NCI-H1436 (cell line): ENCODE measurements at regions not wholly inside any gene's neighbourhood (a gene's known extent, or its start where the extent isn't known, plus 50 kb on each side); places are given as distances from the start of the nearest gene placed in this dataset.

Experiments
- DNase-seq: peaks from one replicate; lab custom pipeline; 2025; lab: John Stamatoyannopoulos, UW

- no peak for DNase-seq
Measured at GRCh38 chr20:40319741-40320516, 369.1 kb downstream of the MAFB start.

GRCh38 chr20:40319056-40319455 is 370.0 kb downstream of the MAFB start:
- DNase-seq = no peak

- DNase-seq = no peak
Measured at GRCh38 chr20:40317156-40317790, 371.8 kb downstream of the MAFB start.

DNA sequence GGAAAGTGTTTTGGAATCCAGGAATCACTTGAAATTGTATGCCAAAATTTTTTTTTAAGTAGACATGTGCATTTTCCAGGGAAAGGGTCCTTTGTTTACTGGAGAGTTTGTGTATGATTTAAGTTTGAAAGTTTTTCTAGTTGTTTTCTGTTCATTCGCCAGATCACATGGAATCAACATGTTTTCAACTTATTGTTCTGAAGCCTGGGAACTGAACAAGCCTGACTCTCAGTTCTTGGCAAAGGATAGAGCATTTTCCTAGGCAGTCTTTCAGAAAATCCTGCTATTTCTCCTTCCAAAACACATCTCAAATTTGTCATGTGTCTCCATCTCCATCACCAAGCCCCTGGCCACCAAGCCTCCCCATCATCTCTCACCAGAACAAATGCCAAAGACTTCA is 374.8 kb downstream of the MAFB start:
- DNase-seq = no peak

- no peak for DNase-seq
Measured at GRCh38 chr20:40313730-40314129, 375.3 kb downstream of the MAFB start.

GRCh38 chr20:40309731-40310130 is 379.3 kb downstream of the MAFB start:
- no peak for DNase-seq

DNA sequence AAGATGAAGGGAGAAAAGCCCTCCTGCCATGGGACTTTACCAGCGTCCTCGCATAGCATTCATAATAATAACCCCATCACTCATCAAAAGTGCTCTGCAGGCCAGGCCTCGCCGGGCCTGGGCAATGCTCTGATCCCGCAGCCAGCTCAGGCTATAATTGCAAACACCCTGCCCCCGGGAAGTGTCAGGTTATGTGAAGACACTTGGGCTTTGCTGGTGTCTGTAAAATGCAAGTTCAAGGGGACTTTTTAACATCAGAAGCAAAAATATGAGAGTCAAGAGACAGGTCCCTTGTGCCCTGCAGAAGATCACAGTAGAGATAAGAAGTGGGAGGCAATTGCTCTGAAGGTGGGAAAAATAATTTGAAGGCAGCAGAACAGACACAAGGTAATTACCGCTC is 381.0 kb downstream of the MAFB start:
- no peak for DNase-seq

DNA sequence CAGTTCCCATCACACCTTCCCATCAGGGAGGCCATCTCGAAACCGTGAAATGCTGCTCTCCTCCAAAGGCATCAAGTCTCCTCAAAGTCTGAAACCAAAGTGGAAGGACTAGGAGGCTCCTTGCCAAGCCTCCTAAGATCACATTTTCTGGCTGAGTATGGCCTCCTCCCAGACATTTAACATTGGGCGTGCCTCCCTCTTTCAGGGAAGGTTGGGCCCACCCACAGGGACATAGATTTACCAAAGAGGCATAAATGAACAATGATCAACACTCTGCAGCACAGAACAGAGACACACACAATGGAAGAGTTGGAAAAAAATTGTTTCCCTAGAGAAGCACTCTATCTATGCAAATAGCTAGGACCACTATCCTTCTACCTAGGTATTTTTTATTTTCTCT is 381.8 kb downstream of the MAFB start:
- no peak for DNase-seq

DNA sequence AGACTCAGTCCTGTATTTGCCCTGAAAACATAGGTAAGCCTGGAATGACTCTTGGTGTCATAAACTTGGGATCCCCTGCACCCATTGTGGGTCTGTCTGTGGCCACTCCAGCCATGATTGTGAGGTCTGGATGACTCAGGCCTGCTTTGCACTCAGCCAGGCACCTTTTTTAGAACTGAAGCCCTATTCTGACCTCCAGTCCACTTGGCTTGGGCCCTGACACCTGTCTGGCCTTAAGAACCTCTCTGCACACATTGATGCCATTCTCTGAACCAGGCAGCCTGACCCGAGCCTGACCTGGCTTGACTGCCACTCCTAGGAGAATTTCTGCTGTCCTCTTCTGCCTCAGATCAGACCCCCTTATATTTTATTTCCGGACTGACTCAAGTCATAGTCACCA is 383.7 kb downstream of the MAFB start:
- DNase-seq = no peak

- DNase-seq = no peak
Measured at GRCh38 chr20:40304119-40304613, 384.9 kb downstream of the MAFB start.

DNA sequence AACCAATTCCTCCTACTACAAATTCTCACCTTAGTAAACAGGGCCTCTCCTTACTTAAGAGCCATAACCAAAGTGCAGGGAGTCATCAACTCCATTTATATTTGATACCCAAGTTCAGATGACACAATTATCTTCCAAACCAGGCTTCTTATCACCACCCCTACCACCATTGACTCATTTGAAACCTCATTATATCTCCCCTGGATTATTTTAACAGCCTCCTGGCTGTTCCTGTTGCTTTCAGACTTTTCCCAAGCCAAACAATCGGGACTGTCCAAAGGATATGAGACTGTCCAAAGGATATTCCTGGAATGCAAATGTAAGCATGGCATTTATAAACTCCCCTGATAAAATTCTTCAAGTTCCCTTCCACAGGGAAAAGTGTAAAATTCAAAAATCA is 394.3 kb downstream of the MAFB start:
- no peak for DNase-seq

DNA sequence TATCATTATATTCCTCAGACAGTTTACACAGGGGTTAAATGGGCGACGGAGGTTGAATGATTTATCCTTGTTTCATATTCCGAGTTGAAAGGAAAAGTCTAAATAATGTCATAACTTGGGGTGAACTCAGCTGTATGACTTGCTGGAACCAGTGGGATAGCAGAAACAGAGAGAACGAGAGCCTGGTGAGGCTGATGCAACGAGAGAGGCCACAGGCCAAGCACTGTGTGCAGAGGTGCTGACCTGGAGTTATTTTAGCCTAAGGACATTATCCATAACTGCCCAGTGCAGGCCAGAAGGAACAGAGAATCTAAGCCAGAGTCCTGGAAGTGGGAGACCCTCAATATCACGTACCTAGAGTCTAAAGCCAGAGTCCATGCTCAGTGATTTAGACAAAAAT is 394.9 kb downstream of the MAFB start:
- DNase-seq = no peak

DNA sequence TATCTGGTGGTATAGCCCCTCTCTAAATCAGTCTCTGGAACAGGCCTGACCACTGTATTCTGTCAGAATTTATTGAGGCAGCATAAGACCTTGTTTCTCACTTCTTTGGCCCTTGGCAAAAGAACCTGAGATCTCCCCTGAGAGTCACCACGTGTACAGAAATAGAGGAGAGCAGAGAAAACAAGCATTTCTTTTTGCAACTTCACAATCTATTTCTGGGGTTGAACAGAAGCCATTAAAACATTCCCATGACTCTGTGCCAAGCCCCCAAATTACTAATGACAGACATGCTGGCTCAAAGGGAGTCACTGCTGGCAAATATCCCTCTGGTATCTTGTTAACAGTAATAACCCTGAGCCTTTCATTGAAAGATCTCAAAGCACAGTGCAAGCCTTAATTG is 395.3 kb downstream of the MAFB start:
- no peak for DNase-seq

- no peak for DNase-seq
Measured at GRCh38 chr20:40291493-40292135, 397.4 kb downstream of the MAFB start.

DNA sequence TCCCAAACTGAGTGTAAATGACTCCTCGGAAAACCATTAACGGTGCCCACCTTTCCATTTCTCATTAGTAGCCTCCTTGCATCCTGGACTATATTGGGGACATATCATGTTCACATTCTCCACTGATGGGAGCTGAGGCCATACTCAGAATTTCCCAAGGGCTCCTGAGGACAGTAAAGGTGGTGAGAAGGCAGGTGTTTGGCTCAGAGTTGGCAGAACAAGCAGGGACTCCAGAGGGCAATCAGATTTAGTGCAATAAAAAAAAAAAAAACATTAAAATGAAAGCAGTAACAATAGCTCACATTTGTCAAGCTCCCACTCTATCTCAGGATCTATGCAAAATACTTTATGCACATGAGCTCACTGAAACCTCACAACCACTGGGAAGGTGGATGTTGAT is 401.4 kb downstream of the MAFB start:
- no peak for DNase-seq

DNA sequence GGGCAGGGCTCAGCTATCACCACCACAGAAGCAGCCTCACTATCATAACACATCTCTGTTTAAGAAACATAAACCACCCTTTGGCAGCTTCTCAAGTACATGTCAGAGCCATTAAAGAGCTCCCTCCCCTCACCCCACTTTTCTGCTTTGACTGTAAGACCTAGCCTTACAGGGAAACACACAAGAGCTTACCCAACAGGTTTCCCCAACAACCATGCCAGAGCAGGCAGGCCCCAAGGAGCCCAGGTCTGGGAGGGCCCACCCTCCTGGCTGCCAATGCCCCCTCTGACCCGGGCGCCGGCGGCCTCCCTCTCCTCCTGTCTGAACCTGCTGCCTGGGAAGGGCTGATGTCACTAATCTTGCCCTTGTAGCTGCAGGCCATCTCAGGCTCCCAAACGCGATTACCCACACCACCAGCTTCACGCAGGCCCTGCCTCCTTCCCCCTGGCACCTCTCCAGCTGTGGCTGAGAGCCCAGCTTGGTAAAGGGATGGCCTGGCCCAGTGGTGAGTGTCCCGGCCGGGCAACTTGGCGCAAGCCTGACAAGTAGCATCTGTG is 402.0 kb downstream of the MAFB start:
- DNase-seq = no peak

DNA sequence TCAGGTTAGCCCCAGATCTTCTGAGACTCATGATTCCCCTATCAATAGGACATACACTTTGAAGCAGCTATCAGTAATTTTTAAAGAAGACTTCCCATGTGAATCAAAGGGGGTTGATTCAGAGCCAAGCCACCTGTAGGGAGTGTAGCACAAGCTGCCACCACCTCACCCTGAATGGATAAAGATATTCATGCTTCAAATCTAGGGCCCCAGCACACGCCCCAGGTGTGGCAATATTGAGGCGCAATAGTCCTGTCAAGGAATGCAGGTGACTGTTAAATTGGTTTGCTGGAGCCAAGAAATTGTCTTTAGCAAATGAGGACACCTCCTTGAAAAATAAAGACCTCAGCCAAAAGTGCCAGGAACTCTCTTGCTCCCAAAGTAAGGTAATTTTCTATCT is 404.4 kb downstream of the MAFB start:
- DNase-seq = no peak

GRCh38 chr20:40283689-40284088 is 405.3 kb downstream of the MAFB start:
- no peak for DNase-seq

- DNase-seq = no peak
Measured at GRCh38 chr20:40282941-40283340, 406.1 kb downstream of the MAFB start.

- DNase-seq = no peak
Measured at GRCh38 chr20:40282541-40282940, 406.5 kb downstream of the MAFB start.

DNA sequence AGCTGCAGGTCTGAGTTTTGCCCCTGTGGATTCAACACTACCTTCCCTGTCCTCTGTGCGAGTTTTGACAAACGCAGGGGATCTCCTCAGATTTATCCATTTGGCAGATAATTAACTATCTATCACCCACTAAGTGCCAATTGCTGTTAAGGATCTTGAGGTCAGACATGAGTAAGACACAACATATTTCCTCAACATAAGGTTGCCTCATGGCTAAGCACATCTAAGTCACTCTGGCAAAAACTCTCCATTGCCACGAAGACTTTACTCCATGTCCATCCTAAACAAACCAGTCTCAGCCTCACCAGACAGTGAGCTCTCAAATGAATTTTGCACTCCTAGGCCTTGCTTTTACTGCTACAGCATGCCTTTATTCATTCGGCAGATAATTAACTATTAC is 408.4 kb downstream of the MAFB start:
- no peak for DNase-seq

GRCh38 chr20:40279390-40279789 is 409.6 kb downstream of the MAFB start:
- no peak for DNase-seq

DNA sequence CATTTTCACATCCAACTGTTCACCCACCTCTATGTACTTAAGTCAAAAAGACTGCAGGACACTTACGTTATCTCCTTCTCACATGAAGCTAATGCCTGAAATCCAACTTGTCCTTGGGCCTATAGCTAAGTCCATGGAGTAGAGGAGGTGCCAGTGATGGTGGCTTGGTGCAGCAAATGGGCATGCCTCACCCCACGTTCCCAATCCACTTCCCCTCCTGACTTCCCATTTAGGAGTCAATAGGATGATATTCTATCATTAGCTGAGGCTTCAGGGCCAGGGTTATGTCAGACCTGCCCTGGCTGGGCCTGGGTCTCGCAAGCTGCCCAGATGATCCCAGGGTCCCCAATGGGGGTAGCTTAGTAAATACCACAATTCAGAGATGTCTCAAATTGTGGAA is 410.4 kb downstream of the MAFB start:
- DNase-seq = no peak
